ENCODE measurements at regions not wholly inside any gene's neighbourhood (a gene's known extent, or its start where the extent isn't known, plus 50 kb on each side); places are given as distances from the start of the nearest gene placed in this dataset.

DNA sequence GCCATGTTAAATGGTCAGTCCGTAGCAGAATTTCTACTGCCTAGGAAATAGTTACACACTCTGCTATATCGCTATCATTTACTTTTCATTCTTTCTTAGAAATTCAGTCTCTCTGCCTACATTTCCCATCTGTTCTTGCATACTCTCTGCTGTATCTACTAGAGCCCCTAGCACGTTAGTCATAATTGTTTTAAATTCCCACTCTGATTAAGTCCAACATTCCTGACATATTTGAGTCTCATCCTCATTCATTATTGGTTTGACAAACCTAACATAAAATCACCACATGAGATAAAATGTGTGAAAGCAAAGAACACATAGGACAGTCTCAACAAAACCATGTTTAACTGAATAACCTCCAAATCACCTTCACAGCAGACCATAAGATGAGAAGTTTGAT lies 513.6 kb downstream of the PLPP3 start:
- ATAC-seq (no peak), DNase-seq (no peak)
- Mint-ChIP-seq H3K4me3 (no peak overlapping the region), H3K4me1 (ENCODE audit: low read depth) (no peaks in the 10 kb centered on the region), H3K27me3 (ENCODE audit: low read depth) (no peaks in the 10 kb centered on the region), H3K36me3 (ENCODE audit: low read depth) (no peaks in the 10 kb centered on the region), H3K9me3 (ENCODE audit: insufficient read depth) (no peaks in the 10 kb centered on the region), H3K27ac (no peak overlapping the region)
- POLR2A ChIA-PET = no interaction called here
- CTCF ChIA-PET = no interaction called here

DNA sequence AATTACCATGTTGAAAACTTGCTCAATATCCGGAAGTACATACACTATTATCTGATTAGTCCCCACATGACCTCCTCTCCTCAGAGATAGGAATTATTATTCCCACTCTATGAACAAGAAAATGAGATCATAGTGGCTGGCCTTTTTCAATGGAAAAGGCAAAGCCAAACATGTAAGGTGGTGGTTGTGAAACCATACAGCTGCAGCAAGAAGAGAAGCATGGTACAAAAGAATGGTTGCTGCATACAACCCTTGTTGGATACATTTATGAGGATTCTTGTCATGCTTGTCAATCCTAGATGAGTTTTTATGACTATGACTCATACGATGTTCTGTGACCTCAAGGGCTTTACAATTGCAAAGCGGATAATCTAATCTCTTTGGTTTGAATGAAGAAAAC lies 514.7 kb downstream of the PLPP3 start:
- CTCF ChIA-PET = no interaction called here
- DNase-seq (no peak), ATAC-seq (no peak)
- no peak overlapping the region for H3K27ac Mint-ChIP-seq
- H3K9me3 Mint-ChIP-seq (ENCODE audit: insufficient read depth) = no peaks in the 10 kb centered on the region
- H3K27me3 Mint-ChIP-seq (ENCODE audit: low read depth) = no peaks in the 10 kb centered on the region
- no peaks in the 10 kb centered on the region for H3K4me1 Mint-ChIP-seq (ENCODE audit: low read depth)
- no peaks in the 10 kb centered on the region for H3K36me3 Mint-ChIP-seq (ENCODE audit: low read depth)
- H3K4me3 Mint-ChIP-seq = no peak overlapping the region
- POLR2A ChIA-PET = no interaction called here

DNA sequence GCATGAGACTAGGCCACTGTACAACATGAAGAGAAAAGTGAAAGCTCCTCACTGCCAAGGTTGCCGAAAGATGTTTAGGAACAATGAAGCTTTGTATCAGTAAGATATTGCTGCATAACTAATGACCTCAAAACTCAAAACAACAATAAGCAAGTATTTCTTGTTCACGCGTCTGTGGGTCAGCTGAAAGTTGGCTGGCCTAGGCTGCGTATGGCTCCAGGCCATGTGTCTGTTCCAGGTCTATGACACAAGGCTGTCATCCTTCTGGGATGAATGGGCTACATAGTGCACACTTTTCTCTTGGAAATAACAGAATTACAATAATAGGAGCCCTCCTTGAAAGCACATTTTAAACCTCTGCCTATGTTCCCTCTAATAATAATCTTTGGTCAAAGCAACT lies 515.9 kb downstream of the PLPP3 start:
- H3K4me1 Mint-ChIP-seq (ENCODE audit: low read depth) = no peaks in the 10 kb centered on the region
- no peaks in the 10 kb centered on the region for H3K9me3 Mint-ChIP-seq (ENCODE audit: insufficient read depth)
- no peaks in the 10 kb centered on the region for H3K27me3 Mint-ChIP-seq (ENCODE audit: low read depth)
- CTCF ChIA-PET = no interaction called here
- DNase-seq (no peak), ATAC-seq (no peak)
- no peak overlapping the region for H3K4me3 Mint-ChIP-seq
- H3K36me3 Mint-ChIP-seq (ENCODE audit: low read depth) = no peaks in the 10 kb centered on the region
- no peak overlapping the region for H3K27ac Mint-ChIP-seq
- POLR2A ChIA-PET = no interaction called here

- no peak overlapping the region for H3K27ac Mint-ChIP-seq
- H3K9me3 Mint-ChIP-seq (ENCODE audit: insufficient read depth) = no peaks in the 10 kb centered on the region
- ChIA-PET POLR2A (no interaction called here), CTCF (no interaction called here)
- no peaks in the 10 kb centered on the region for H3K36me3 Mint-ChIP-seq (ENCODE audit: low read depth)
- ATAC-seq (no peak), DNase-seq (no peak)
- H3K27me3 Mint-ChIP-seq (ENCODE audit: low read depth) = no peaks in the 10 kb centered on the region
- no peaks in the 10 kb centered on the region for H3K4me1 Mint-ChIP-seq (ENCODE audit: low read depth)
- no peak overlapping the region for H3K4me3 Mint-ChIP-seq
Observed at GRCh38 chr1:56062625-56063024, 516.7 kb downstream of the PLPP3 start.

DNA sequence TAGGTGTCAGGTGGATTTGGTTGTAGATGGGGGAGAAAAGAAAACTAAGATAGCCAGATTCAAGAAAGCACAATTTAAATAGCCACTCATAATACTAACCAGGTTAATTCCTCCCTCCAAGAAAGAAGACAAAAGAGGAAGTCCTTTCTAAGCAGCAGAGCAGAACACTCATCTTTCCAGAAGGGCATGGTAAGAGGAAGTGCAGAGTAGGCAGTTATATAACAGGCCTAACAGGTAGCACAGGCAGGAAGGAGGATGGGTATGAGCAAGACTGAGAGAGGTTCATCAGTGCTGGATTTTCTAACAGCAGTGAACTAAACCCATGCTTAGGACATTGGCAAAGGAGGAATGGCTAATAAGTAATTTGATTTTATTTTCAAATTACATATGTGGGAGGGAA lies 517.5 kb downstream of the PLPP3 start:
- ChIA-PET CTCF (no interaction called here), POLR2A (no interaction called here)
- Mint-ChIP-seq H3K9me3 (ENCODE audit: insufficient read depth) (no peaks in the 10 kb centered on the region), H3K36me3 (ENCODE audit: low read depth) (no peaks in the 10 kb centered on the region), H3K27me3 (ENCODE audit: low read depth) (no peaks in the 10 kb centered on the region), H3K4me3 (no peak overlapping the region), H3K4me1 (ENCODE audit: low read depth) (no peaks in the 10 kb centered on the region), H3K27ac (no peak overlapping the region)
- DNase-seq (no peak), ATAC-seq (no peak)

- Mint-ChIP-seq H3K27ac (no peak overlapping the region), H3K27me3 (ENCODE audit: low read depth) (no peaks in the 10 kb centered on the region), H3K4me1 (ENCODE audit: low read depth) (no peaks in the 10 kb centered on the region), H3K36me3 (ENCODE audit: low read depth) (no peaks in the 10 kb centered on the region), H3K4me3 (no peak overlapping the region), H3K9me3 (ENCODE audit: insufficient read depth) (no peaks in the 10 kb centered on the region)
- ATAC-seq (no peak), DNase-seq (no peak)
- ChIA-PET POLR2A (no interaction called here), CTCF (no interaction called here)
Observed at GRCh38 chr1:56060906-56061305, 518.5 kb downstream of the PLPP3 start.

- CTCF ChIA-PET = no interaction called here
Observed at GRCh38 chr1:56057466-56058405, 521.6 kb downstream of the PLPP3 start.

DNA sequence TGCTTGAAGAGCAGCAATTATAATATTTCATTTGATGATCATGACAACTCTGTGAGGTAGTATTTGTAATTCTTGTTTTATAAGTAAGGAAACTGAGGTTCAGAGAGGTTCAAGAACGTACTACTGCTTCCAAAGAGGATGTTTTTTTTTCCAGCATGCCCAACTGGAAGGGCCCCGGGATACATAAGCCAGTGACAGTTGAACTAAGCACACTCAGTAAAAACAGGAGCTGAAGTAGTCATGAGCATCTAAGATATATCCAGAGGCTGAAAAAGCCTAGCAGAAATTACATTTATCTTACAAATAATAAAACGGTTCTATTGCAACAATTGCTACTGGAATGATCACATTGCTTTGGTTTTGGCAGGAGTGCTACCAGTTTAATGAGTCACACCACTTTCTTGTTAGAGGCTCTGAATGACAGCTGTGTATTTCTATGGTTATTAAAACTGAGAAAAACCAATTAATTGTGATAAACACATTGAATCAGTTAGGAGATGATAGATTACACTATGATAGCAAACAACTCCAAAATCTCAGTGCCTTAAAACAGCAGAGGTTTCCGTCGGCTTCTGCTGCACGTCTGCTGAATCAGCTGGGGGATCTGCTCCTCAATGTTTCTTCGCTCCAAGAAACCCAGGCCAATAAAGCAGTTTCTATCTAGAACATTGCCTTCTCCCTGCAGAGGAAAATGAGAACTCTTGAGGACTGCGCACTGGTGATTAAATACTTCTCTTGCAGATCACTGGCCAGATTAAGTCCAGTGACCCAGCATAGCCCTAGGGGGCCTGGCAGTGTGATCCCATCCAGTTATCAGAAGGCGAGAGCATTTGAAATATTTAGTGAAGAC lies 522.7 kb downstream of the PLPP3 start:
- ATAC-seq (no peak), DNase-seq (no peak)
- H3K9me3 Mint-ChIP-seq (ENCODE audit: insufficient read depth) = no peaks in the 10 kb centered on the region
- H3K4me1 Mint-ChIP-seq (ENCODE audit: low read depth) = no peaks in the 10 kb centered on the region
- ChIA-PET CTCF (no interaction called here), POLR2A (no interaction called here)
- no peaks in the 10 kb centered on the region for H3K27me3 Mint-ChIP-seq (ENCODE audit: low read depth)
- no peak overlapping the region for H3K4me3 Mint-ChIP-seq
- no peak overlapping the region for H3K27ac Mint-ChIP-seq
- H3K36me3 Mint-ChIP-seq (ENCODE audit: low read depth) = no peaks in the 10 kb centered on the region

More at GRCh38 chr1:56057466-56058405, 521.6 kb downstream of the PLPP3 start:
- POLR2A ChIA-PET = no interaction called here
- DNase-seq (no peak), ATAC-seq (no peak)
- no peaks in the 10 kb centered on the region for H3K36me3 Mint-ChIP-seq (ENCODE audit: low read depth)
- no peaks in the 10 kb centered on the region for H3K27me3 Mint-ChIP-seq (ENCODE audit: low read depth)
- H3K27ac Mint-ChIP-seq = no peak overlapping the region
- no peaks in the 10 kb centered on the region for H3K4me1 Mint-ChIP-seq (ENCODE audit: low read depth)
- H3K9me3 Mint-ChIP-seq (ENCODE audit: insufficient read depth) = no peaks in the 10 kb centered on the region
- no peak overlapping the region for H3K4me3 Mint-ChIP-seq

- Mint-ChIP-seq H3K4me3 (no peak overlapping the region), H3K27me3 (ENCODE audit: low read depth) (no peaks in the 10 kb centered on the region), H3K4me1 (ENCODE audit: low read depth) (no peaks in the 10 kb centered on the region), H3K36me3 (ENCODE audit: low read depth) (no peaks in the 10 kb centered on the region), H3K9me3 (ENCODE audit: insufficient read depth) (no peaks in the 10 kb centered on the region), H3K27ac (no peak overlapping the region)
- ATAC-seq (no peak), DNase-seq (no peak)
- CTCF ChIA-PET = no interaction called here
- POLR2A ChIA-PET = no interaction called here
Observed at GRCh38 chr1:56054959-56055358, 524.4 kb downstream of the PLPP3 start.

DNA sequence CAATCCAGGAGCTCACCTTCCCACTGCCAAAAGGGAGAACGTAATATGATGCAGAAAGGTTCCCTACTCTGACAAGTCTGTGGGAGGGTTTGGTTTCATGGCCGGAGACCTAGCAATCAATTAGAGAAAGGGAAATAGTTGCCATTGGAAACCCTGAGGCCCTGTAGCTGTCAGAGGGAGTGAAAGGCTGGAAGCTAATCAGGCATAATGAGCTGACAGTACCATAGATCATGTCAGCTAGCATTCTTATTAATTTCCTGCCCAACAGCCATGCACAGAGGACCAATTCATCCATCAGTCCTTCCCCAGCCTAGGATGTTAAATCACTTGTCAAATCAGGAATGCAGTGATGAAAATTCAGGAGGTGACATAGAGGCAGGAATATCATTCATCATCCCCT lies 527.3 kb downstream of the PLPP3 start:
- Mint-ChIP-seq H3K4me1 (ENCODE audit: low read depth) (no peaks in the 10 kb centered on the region), H3K36me3 (ENCODE audit: low read depth) (no peaks in the 10 kb centered on the region), H3K27ac (no peak overlapping the region), H3K4me3 (no peak overlapping the region), H3K27me3 (ENCODE audit: low read depth) (no peaks in the 10 kb centered on the region), H3K9me3 (ENCODE audit: insufficient read depth) (no peaks in the 10 kb centered on the region)
- no peak for DNase-seq
- CTCF ChIA-PET = no interaction called here
- POLR2A ChIA-PET = no interaction called here
- no peak for ATAC-seq

- CTCF ChIA-PET = no interaction called here
- POLR2A ChIA-PET = interaction anchor here (0.6 kb wide), 1 partner anchor 22 kb away, joined by 3 read pairs; no protein-coding TSS in a partner anchor
- H3K4me1 Mint-ChIP-seq (ENCODE audit: low read depth) = no peaks in the 10 kb centered on the region
- no peaks in the 10 kb centered on the region for H3K27me3 Mint-ChIP-seq (ENCODE audit: low read depth)
- ATAC-seq (no peak), DNase-seq (no peak)
- no peaks in the 10 kb centered on the region for H3K36me3 Mint-ChIP-seq (ENCODE audit: low read depth)
- H3K27ac Mint-ChIP-seq = no peak overlapping the region
- no peak overlapping the region for H3K4me3 Mint-ChIP-seq
- H3K9me3 Mint-ChIP-seq (ENCODE audit: insufficient read depth) = no peaks in the 10 kb centered on the region
Observed at GRCh38 chr1:56050911-56051310, 528.5 kb downstream of the PLPP3 start.

DNA sequence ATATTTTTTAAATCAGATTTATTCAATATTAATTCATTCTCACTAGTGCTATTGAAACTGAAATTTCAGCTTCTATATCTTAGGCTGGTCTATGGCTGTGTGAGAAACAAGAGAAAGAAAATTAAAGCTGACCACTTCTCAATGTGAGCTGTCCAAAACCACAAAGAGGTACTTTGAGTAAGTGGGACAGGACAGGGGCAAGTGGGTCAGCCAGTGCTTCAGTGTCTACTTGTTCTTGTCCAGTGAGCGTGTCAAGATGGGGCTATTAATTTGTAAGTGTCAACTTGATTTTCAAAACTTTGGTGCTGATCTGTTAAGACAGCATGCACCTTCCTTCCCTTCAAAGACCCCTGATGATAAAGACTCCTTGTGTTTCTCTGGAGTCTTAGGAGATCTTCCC lies 533.9 kb downstream of the PLPP3 start:
- Mint-ChIP-seq H3K27ac (no peak overlapping the region), H3K4me3 (no peak overlapping the region), H3K27me3 (ENCODE audit: low read depth) (no peaks in the 10 kb centered on the region), H3K9me3 (ENCODE audit: insufficient read depth) (no peaks in the 10 kb centered on the region), H3K36me3 (ENCODE audit: low read depth) (no peaks in the 10 kb centered on the region), H3K4me1 (ENCODE audit: low read depth) (no peaks in the 10 kb centered on the region)
- ChIA-PET CTCF (no interaction called here), POLR2A (no interaction called here)
- ATAC-seq = no peak
- DNase-seq = no peak

All from activated CD8-positive, alpha-beta T cell treated with anti-CD3 and anti-CD28 coated beads, Interleukin-2, amount 10 ng/mL, durations not matched to agents 7 days and 5 days (primary cell).